Stimulated activated CD8-positive, alpha-beta memory T cell treated with anti-CD3 and anti-CD28 coated beads, Interleukin-2, amount 100 ng/mL, for 48 hours (primary cell): ENCODE measurements at regions not wholly inside any gene's neighbourhood (a gene's known extent, or its start where the extent isn't known, plus 50 kb on each side); places are given as distances from the start of the nearest gene placed in this dataset.

Source experiments
- DNase-seq, 2 donors: peaks; one replicate each; pipeline ENCODE4 v3.0.0-alpha.2; 2020; ENCODE audit warnings: low read depth in 2 of 2

- no peak for DNase-seq
Measured at GRCh38 chr19:28846094-28846812, 366.7 kb downstream of the UQCRFS1 start.

GRCh38 chr19:28843761-28844492 lies 369.0 kb downstream of the UQCRFS1 start:
- DNase-seq = no peak

GRCh38 chr19:28841531-28841930 lies 371.4 kb downstream of the UQCRFS1 start:
- DNase-seq = no peak

GRCh38 chr19:28840891-28841290 lies 372.1 kb downstream of the UQCRFS1 start:
- no peak for DNase-seq

- no peak for DNase-seq
Measured at GRCh38 chr19:28839455-28839854, 373.5 kb downstream of the UQCRFS1 start.

- no peak for DNase-seq
Measured at GRCh38 chr19:28838909-28839308, 374.0 kb downstream of the UQCRFS1 start.

- no peak for DNase-seq
Measured at GRCh38 chr19:28836421-28836820, 376.5 kb downstream of the UQCRFS1 start.

- no peak for DNase-seq
Measured at GRCh38 chr19:28834996-28835395, 378.0 kb downstream of the UQCRFS1 start.

- no peak for DNase-seq
Measured at GRCh38 chr19:28831462-28831861, 381.5 kb downstream of the UQCRFS1 start.

- DNase-seq = no peak
Measured at GRCh38 chr19:28829762-28830161, 383.2 kb downstream of the UQCRFS1 start.

- DNase-seq = no peak
Measured at GRCh38 chr19:28829359-28829758, 383.6 kb downstream of the UQCRFS1 start.

GRCh38 chr19:28828276-28828870 lies 384.6 kb downstream of the UQCRFS1 start:
- DNase-seq = no peak

GRCh38 chr19:28827382-28827781 lies 385.6 kb downstream of the UQCRFS1 start:
- no peak for DNase-seq

- no peak for DNase-seq
Measured at GRCh38 chr19:28823338-28823961, 389.5 kb downstream of the UQCRFS1 start.

- no peak for DNase-seq
Measured at GRCh38 chr19:28820289-28820688, 392.7 kb downstream of the UQCRFS1 start.

- DNase-seq = no peak
Measured at GRCh38 chr19:28815257-28815656, 397.7 kb downstream of the UQCRFS1 start.

GRCh38 chr19:28794301-28794700 lies 418.6 kb downstream of the UQCRFS1 start:
- DNase-seq = no peak

- no peak for DNase-seq
Measured at GRCh38 chr19:28793391-28794168, 419.4 kb downstream of the UQCRFS1 start.

- DNase-seq = no peak
Measured at GRCh38 chr19:28785971-28786370, 427.0 kb downstream of the UQCRFS1 start.

GRCh38 chr19:28764066-28764465 lies 448.9 kb downstream of the UQCRFS1 start:
- DNase-seq = no peak

GRCh38 chr19:28746478-28746877 lies 466.5 kb downstream of the UQCRFS1 start:
- DNase-seq = no peak

- DNase-seq = no peak
Measured at GRCh38 chr19:28744943-28745342, 468.0 kb downstream of the UQCRFS1 start.
